NCI-H2029 treated with DMSO at 0.1 percent for 48 hours (cell line): ENCODE measurements at regions not wholly inside any gene's neighbourhood (a gene's known extent, or its start where the extent isn't known, plus 50 kb on each side); places are given as distances from the start of the nearest gene placed in this dataset.
"Not testable (repeated sequence)": the region's sequence is repeated elsewhere in the genome, so short reads cannot be mapped to it uniquely, and the experiment has no call there.

Source experiments
- DNase-seq: peaks from one replicate; lab custom pipeline; 2025; lab: John Stamatoyannopoulos, UW

DNA sequence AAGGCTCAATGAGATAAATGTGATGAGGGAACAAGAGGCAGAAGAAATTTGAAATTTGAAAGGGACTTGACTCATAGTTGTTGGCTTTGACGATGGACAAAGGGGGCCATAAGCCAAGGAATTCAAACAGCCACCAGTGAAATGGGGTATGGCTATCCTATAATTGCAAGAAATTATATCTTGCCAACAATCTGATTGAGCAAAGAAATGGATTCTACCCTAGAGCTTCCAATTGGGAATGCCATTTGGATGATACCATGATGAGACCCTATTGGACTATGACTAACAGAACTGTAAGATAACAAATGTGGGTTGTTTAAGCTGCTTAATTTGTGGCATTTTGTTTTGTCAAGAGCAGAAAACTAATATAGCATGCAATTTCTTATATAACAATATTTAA lies 270.1 kb upstream of the ARSJ start:
- DNase-seq: no peak

GRCh38 chr4:114249976-114250375 lies 270.5 kb upstream of the ARSJ start:
- DNase-seq: no peak

DNA sequence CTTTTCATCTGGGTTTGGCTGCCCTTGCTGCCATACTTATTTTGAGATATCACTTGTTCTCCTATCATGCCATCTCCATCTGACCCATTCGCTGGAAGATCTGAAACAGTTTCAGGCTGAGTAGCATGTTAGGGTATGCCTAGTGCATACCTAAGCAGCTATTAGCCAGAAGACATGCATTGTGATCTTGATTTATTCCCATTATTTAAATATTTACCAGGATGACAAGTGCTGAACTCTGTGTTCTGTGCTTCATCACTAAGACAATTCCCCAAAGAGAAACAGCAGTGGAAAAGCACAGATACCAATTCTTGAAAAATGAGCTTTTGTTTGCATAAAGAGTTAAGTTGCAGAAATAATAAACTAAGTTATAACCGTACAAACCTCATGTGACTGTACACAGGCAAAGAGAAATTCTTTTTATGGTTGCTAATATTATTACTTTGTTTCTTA lies 271.0 kb upstream of the ARSJ start:
- no peak for DNase-seq

GRCh38 chr4:114251020-114251419 lies 271.6 kb upstream of the ARSJ start:
- DNase-seq: no peak

DNA sequence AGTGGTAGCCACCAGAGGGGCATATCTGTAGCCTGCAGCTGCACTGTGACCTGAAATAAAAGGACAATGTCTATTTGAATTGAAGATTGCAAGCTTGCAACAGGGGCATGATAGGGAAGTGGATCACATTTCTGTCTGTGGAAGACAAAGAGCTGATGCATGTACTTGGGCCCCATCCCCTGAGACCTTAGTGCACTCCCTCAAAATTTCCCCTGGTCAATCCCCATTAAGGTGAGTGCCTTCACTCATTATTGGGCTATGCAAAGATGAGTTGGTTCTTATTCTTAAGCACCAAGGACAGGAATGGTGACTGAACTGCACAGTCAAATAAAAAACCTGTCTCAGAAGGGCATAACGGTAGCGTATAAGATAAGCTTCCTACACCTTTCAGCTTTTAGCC lies 273.1 kb upstream of the ARSJ start:
- DNase-seq: no peak

GRCh38 chr4:114257501-114257900 lies 278.1 kb upstream of the ARSJ start:
- no peak for DNase-seq

- not testable (repeated sequence) for DNase-seq
Measured at GRCh38 chr4:114262421-114262820, 283.0 kb upstream of the ARSJ start.

GRCh38 chr4:114263233-114263632 lies 283.8 kb upstream of the ARSJ start:
- DNase-seq: no peak

GRCh38 chr4:114264452-114264851 lies 285.0 kb upstream of the ARSJ start:
- no peak for DNase-seq

DNA sequence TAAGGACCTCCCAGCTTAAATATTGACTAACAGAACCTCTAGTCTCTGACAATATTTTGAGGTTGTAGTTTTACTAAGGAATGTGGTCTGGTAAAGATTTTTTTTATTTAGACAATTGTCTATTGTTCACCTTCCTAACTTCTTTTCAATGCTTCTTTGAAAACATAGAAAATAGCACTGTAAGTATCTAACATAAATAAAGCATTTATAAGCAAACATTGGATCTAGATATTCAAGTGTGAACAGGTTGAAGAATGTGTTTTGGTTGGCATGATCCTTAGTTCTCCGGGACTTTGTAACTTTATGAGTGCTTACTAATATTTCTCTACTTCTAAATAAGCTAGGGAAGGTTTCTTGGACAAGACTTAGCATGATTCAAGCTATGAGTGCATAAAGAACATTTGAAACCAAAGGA lies 285.4 kb upstream of the ARSJ start:
- no peak for DNase-seq

DNA sequence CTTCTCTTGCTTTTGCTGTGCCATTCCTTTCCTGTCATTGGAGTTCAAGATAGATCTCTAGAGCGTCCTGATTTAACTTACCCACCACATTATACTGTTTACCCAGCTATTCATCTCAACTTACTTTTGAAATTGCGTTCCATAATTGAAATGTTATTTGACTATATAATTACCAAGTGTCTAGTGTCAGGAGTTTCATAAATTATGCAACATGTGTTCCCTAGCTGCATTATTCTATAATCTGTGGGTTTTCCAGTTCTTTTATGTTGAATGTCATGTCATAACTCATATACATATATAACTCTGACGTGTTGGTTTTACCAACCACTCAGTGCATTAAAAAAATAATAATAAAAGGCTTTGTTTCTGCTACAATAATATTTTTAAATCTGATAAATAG lies 285.9 kb upstream of the ARSJ start:
- DNase-seq: no peak

- no peak for DNase-seq
Measured at GRCh38 chr4:114267976-114268375, 288.5 kb upstream of the ARSJ start.

GRCh38 chr4:114271031-114271430 lies 291.6 kb upstream of the ARSJ start:
- no peak for DNase-seq

- no peak for DNase-seq
Measured at GRCh38 chr4:114272226-114272625, 292.8 kb upstream of the ARSJ start.

DNA sequence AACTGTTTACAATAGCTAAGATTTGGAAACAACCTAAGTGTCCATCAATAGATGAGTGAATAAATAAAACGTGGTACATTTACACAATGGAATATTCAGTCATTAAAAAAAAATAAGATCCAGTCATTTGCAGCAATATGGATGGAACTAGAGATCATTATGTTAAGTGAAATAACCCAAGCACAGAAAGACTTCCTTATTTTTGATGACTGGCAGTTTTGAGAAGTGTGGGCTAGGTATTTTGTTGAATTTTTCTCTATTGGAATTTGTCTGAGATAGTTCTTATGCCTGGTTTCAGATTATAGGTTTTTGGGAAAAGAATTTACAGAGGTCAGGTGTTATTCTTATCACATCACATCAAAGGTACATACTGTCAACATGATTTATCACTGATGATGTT lies 293.8 kb upstream of the ARSJ start:
- no peak for DNase-seq

- no peak for DNase-seq
Measured at GRCh38 chr4:114277690-114278089, 298.2 kb upstream of the ARSJ start.

DNA sequence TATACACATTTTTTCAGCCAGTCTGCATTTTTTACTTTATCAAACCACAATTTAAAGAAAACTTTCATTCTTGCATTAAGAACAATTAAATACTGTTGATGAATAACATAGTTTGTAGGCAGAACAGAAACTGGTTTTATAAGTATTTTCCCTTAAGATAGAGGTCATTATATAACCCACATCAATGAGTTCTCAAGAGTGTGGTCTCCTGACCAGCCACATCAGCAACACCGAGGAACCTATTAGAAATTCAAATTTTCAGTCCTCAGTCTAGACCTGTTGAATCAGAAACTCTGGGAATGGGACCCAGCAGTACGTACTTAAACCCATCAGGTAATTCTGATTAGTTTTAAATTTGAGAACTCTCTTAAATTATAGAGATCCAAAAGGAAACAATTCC lies 299.6 kb upstream of the ARSJ start:
- no peak for DNase-seq

GRCh38 chr4:114279711-114280110 lies 300.3 kb upstream of the ARSJ start:
- DNase-seq: no peak

- no peak for DNase-seq
Measured at GRCh38 chr4:114280645-114281044, 301.2 kb upstream of the ARSJ start.

- DNase-seq: no peak
Measured at GRCh38 chr4:114281164-114281960, 301.9 kb upstream of the ARSJ start.

DNA sequence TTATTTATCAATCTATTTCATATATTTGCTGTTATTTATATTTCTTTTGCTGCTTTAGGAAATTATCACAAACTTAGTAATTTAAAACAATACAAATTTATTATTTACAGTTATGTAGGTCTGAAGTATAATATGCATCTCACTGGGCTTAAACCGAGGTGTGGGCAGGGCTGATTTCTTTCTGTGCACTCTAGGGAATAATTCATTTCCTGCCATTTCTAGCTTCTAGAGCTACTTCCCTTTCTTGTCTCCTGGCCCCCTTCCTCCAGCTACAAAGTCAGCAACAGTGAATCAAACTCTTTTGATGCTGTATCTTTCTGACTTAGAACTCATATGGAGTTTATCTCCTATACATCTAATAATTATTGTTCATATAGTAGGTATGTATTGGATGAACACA lies 303.5 kb upstream of the ARSJ start:
- no peak for DNase-seq

DNA sequence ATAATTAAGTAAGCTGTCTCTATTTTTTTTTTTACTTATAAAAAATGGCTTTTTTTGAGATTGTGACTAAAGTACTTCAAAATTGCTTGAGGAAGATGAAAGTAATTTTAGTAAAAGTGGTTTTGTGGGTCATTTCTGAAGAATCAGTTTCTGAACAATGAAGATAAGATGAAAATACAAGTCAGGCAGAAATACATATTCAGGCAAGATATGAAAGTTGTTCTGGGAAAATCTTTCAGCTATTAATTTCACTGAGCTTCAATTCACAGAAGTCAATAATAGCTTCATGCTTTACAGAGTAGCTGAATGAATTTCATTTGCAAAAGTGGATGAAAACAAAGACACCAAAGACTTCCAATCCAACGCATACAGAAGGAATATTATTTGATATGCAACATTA lies 305.2 kb upstream of the ARSJ start:
- DNase-seq: no peak

DNA sequence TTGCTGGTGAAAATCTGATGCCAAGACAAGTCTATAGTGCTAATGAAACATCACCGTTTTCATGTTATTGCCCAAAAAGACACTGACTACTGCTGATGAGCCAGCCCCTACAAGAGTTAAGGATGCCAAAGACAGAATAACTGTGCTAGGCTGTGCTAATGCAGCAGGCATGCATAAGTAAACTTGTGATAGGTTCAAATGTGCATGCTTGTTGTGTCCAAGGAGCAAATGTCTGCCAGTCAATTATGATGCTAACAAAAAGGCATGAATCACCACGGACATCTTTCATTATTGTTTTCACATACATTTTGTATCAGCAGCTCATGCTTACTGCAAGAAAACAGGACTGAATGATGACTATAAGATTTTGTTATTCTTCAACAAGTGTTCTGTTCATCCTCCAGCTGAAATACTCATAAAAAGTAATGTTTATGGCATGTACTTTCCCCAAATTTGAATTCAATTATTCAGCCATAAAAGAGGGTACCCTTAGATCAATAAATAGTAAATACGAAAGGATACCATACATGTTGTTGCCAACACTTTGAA lies 306.9 kb upstream of the ARSJ start:
- no peak for DNase-seq
